HAP-1 (cell line): ENCODE measurements at regions not wholly inside any gene's neighbourhood (a gene's known extent, or its start where the extent isn't known, plus 50 kb on each side); places are given as distances from the start of the nearest gene placed in this dataset.
A peak's percentile ranks its signal among the peaks of the same experiment; 100 is the strongest.

ENCODE experiments used
- DNase-seq, 2 experiments: peaks; one replicate each; pipeline ENCODE4 v3.0.0-alpha.2; 2016 to 2020; ENCODE audit warnings: low spot score in 2 of 2
- H3K27me3 ChIP-seq: fragments of 250-450 bp; sonication (Bioruptor Pico); 2 replicates; pipeline ENCODE4 v1.5.1; 2020; ENCODE audit warnings: low read depth, mild to moderate bottlenecking, moderate library complexity
- H3K36me3 ChIP-seq: fragments of 250-450 bp; sonication (Bioruptor Pico); replicated peaks from 2 replicates; pipeline ENCODE4 v1.5.1; 2020; ENCODE audit warnings: mild to moderate bottlenecking
- H3K4me1 ChIP-seq: fragments of 250-450 bp; sonication (Bioruptor Pico); 2 replicates; pipeline ENCODE4 v1.5.1; 2020; ENCODE audit warnings: mild to moderate bottlenecking
- H3K4me3 ChIP-seq: fragments of 250-450 bp; sonication (Bioruptor Pico); 2 replicates; pipeline ENCODE4 v1.5.1; 2020; ENCODE audit warnings: mild to moderate bottlenecking, moderate library complexity
- H3K9me3 ChIP-seq: fragments of 250-450 bp; sonication (Bioruptor Pico); 2 replicates; pipeline ENCODE4 v1.5.1; 2020; ENCODE audit warnings: mild to moderate bottlenecking, moderate library complexity
- in situ Hi-C: fragments of 300-500 bp; cut with MboI; formaldehyde crosslinking; loops from 3 replicates; pipeline ENCODE4 v1.14.3; 2020; ENCODE audit warnings: low sequenced_read_pairs, inconsistent platforms, mixed read lengths

- Histone ChIP-seq H3K4me3 (no peak overlapping the region), H3K36me3 (no peaks in the 10 kb centered on the region), H3K9me3 (no peaks in the 10 kb centered on the region), H3K4me1 (no peaks in the 10 kb centered on the region), H3K27me3 (no peaks in the 10 kb centered on the region)
- in situ Hi-C loops = no loop called here
- no peak for DNase-seq
These were observed 141.5 kb upstream of the EEPD1 start for GRCh38 chr7:36011588-36011965.

- no peaks in the 10 kb centered on the region for H3K36me3 ChIP-seq
- no peaks in the 10 kb centered on the region for H3K4me1 ChIP-seq
- in situ Hi-C loops = no loop called here
- DNase-seq = no peak
- H3K27me3 ChIP-seq = no peaks in the 10 kb centered on the region
- H3K4me3 ChIP-seq = no peak overlapping the region
- H3K9me3 ChIP-seq = no peaks in the 10 kb centered on the region
These were observed 139.6 kb upstream of the EEPD1 start for GRCh38 chr7:36013246-36014014.

GRCh38 chr7:36014961-36015360 is 138.1 kb upstream of the EEPD1 start:
- Histone ChIP-seq H3K4me1 (no peaks in the 10 kb centered on the region), H3K27me3 (no peaks in the 10 kb centered on the region), H3K4me3 (no peak overlapping the region), H3K36me3 (no peaks in the 10 kb centered on the region), H3K9me3 (no peaks in the 10 kb centered on the region)
- in situ Hi-C loops = no loop called here
- no peak for DNase-seq

- no peak for DNase-seq
These were observed 137.3 kb upstream of the EEPD1 start for GRCh38 chr7:36015733-36016132.

GRCh38 chr7:36016648-36017047 is 136.4 kb upstream of the EEPD1 start:
- Histone ChIP-seq H3K27me3 (no peaks in the 10 kb centered on the region), H3K36me3 (no peaks in the 10 kb centered on the region), H3K4me3 (no peak overlapping the region), H3K9me3 (no peaks in the 10 kb centered on the region), H3K4me1 (no peaks in the 10 kb centered on the region)
- DNase-seq = no peak
- in situ Hi-C loops = no loop called here

More at GRCh38 chr7:36015733-36016132, 137.3 kb upstream of the EEPD1 start:
- no peaks in the 10 kb centered on the region for H3K9me3 ChIP-seq
- H3K36me3 ChIP-seq = no peaks in the 10 kb centered on the region
- H3K27me3 ChIP-seq = no peaks in the 10 kb centered on the region
- in situ Hi-C loops = no loop called here
- no peak overlapping the region for H3K4me3 ChIP-seq
- H3K4me1 ChIP-seq = no peaks in the 10 kb centered on the region

- DNase-seq = no peak
- in situ Hi-C loops = no loop called here
- Histone ChIP-seq H3K27me3 (no peaks in the 10 kb centered on the region), H3K9me3 (no peaks in the 10 kb centered on the region), H3K4me1 (no peaks in the 10 kb centered on the region), H3K36me3 (no peaks in the 10 kb centered on the region), H3K4me3 (no peak overlapping the region)
These were observed 135.9 kb upstream of the EEPD1 start for GRCh38 chr7:36017111-36017510.

GRCh38 chr7:36018816-36019484 is 134.1 kb upstream of the EEPD1 start:
- H3K9me3 ChIP-seq = no peaks in the 10 kb centered on the region
- in situ Hi-C loops = no loop called here

GRCh38 chr7:36019538-36019937 is 133.5 kb upstream of the EEPD1 start:
- Histone ChIP-seq H3K4me3 (no peak overlapping the region), H3K9me3 (no peaks in the 10 kb centered on the region), H3K4me1 (no peaks in the 10 kb centered on the region), H3K27me3 (peaks cover 4% of the 10 kb centered on the region), H3K36me3 (no peaks in the 10 kb centered on the region)
- in situ Hi-C loops = no loop called here
- DNase-seq = no peak

More at GRCh38 chr7:36018816-36019484, 134.1 kb upstream of the EEPD1 start:
- Histone ChIP-seq H3K27me3 (peaks cover 4% of the 10 kb centered on the region), H3K4me1 (no peaks in the 10 kb centered on the region), H3K36me3 (no peaks in the 10 kb centered on the region), H3K4me3 (no peak overlapping the region)
- DNase-seq = no peak

- Histone ChIP-seq H3K4me1 (no peaks in the 10 kb centered on the region), H3K9me3 (no peaks in the 10 kb centered on the region), H3K36me3 (no peaks in the 10 kb centered on the region), H3K4me3 (no peak overlapping the region), H3K27me3 (peaks cover 4% of the 10 kb centered on the region)
- no peak for DNase-seq
- in situ Hi-C loops = no loop called here
These were observed 133.1 kb upstream of the EEPD1 start for GRCh38 chr7:36019980-36020379.

GRCh38 chr7:36021367-36021766 is 131.7 kb upstream of the EEPD1 start:
- peaks cover 4% of the 10 kb centered on the region for H3K27me3 ChIP-seq
- DNase-seq = peak in 1 of 2 experiments; percentile 30
- H3K9me3 ChIP-seq = no peaks in the 10 kb centered on the region
- no peak overlapping the region for H3K4me3 ChIP-seq
- in situ Hi-C loops = no loop called here
- no peaks in the 10 kb centered on the region for H3K36me3 ChIP-seq
- H3K4me1 ChIP-seq = no peaks in the 10 kb centered on the region

GRCh38 chr7:36021917-36022550 is 131.0 kb upstream of the EEPD1 start:
- no peak for DNase-seq
- Histone ChIP-seq H3K36me3 (no peaks in the 10 kb centered on the region), H3K4me1 (no peaks in the 10 kb centered on the region), H3K4me3 (no peak overlapping the region), H3K9me3 (no peaks in the 10 kb centered on the region), H3K27me3 (peaks cover 4% of the 10 kb centered on the region)
- in situ Hi-C loops = no loop called here

- Histone ChIP-seq H3K4me1 (no peaks in the 10 kb centered on the region), H3K27me3 (peaks cover 4% of the 10 kb centered on the region), H3K36me3 (no peaks in the 10 kb centered on the region), H3K9me3 (no peaks in the 10 kb centered on the region), H3K4me3 (no peak overlapping the region)
- DNase-seq = no peak
- in situ Hi-C loops = no loop called here
These were observed 130.0 kb upstream of the EEPD1 start for GRCh38 chr7:36023033-36023560.

GRCh38 chr7:36025190-36025589 is 127.9 kb upstream of the EEPD1 start:
- Histone ChIP-seq H3K27me3 (peaks cover 4% of the 10 kb centered on the region), H3K4me1 (no peaks in the 10 kb centered on the region), H3K9me3 (no peaks in the 10 kb centered on the region), H3K4me3 (no peak overlapping the region), H3K36me3 (no peaks in the 10 kb centered on the region)
- DNase-seq = no peak
- in situ Hi-C loops = no loop called here

GRCh38 chr7:36029311-36029710 is 123.7 kb upstream of the EEPD1 start:
- H3K4me1 ChIP-seq = peaks cover 5% of the 10 kb centered on the region; the same call in 1 of the 2 replicates
- in situ Hi-C loops = no loop called here
- H3K36me3 ChIP-seq = no peaks in the 10 kb centered on the region
- H3K27me3 ChIP-seq = no peaks in the 10 kb centered on the region
- no peaks in the 10 kb centered on the region for H3K9me3 ChIP-seq
- H3K4me3 ChIP-seq = no peak overlapping the region
- DNase-seq = no peak
